ENCODE measurements at regions not wholly inside any gene's neighbourhood (a gene's known extent, or its start where the extent isn't known, plus 50 kb on each side); places are given as distances from the start of the nearest gene placed in this dataset.

GRCh38 chr5:114060866-114061265 lies 301.0 kb upstream of the KCNN2 start:
- no peaks in the 10 kb centered on the region for H3K9me3 ChIP-seq
- no peaks in the 10 kb centered on the region for H3K36me3 ChIP-seq
- TF ChIP-seq CTCF (IDR thresholded peaks at IDR 0.05): no peak
- no peak for TF ChIP-seq POLR2A (IDR thresholded peaks at IDR 0.05)
- peaks cover 0 to 13% (median 0%) of the 10 kb centered on the region in 12 donors for H3K4me1 ChIP-seq
- H3K27me3 ChIP-seq: peaks cover 0 to 18% (median 2%) of the 10 kb centered on the region in 9 donors
- no peak for DNase-seq
- ATAC-seq: no peak
- H3K27ac ChIP-seq: no peak overlapping the region
- H3K4me3 ChIP-seq: no peak overlapping the region
- intact Hi-C loops (cut with DNase I): no loop called here

GRCh38 chr5:114062932-114063867 lies 298.7 kb upstream of the KCNN2 start:
- intact Hi-C loops (cut with DNase I): no loop called here
- no peaks in the 10 kb centered on the region for H3K9me3 ChIP-seq
- H3K36me3 ChIP-seq: no peaks in the 10 kb centered on the region
- H3K27ac ChIP-seq: no peak overlapping the region
- no peak for ATAC-seq
- H3K4me1 ChIP-seq: peaks cover 0 to 6% (median 0%) of the 10 kb centered on the region in 12 donors
- H3K27me3 ChIP-seq: no peaks in the 10 kb centered on the region
- DNase-seq: no peak
- TF ChIP-seq POLR2A (IDR thresholded peaks at IDR 0.05) (no peak), CTCF (IDR thresholded peaks at IDR 0.05) (no peak)
- H3K4me3 ChIP-seq: no peak overlapping the region

- H3K9me3 ChIP-seq: no peaks in the 10 kb centered on the region
- no peak overlapping the region for H3K27ac ChIP-seq
- no peaks in the 10 kb centered on the region for H3K4me1 ChIP-seq
- no peak for DNase-seq
- intact Hi-C loops (cut with DNase I): no loop called here
- ATAC-seq: no peak
- H3K36me3 ChIP-seq: peaks cover 0 to 3% (median 0%) of the 10 kb centered on the region in 9 donors
- no peak for TF ChIP-seq POLR2A (IDR thresholded peaks at IDR 0.05)
- TF ChIP-seq CTCF (IDR thresholded peaks at IDR 0.05): no peak
- 49 to 67% (median 57%) methylated on average over 1 of the region's 1 CpG for WGBS, 4 donors
- H3K4me3 ChIP-seq: no peak overlapping the region
- no peaks in the 10 kb centered on the region for H3K27me3 ChIP-seq
Observed at GRCh38 chr5:114065912-114066311, 296.0 kb upstream of the KCNN2 start.

GRCh38 chr5:114070093-114070722 lies 291.7 kb upstream of the KCNN2 start:
- Histone ChIP-seq H3K27ac (no peak overlapping the region), H3K4me1 (no peaks in the 10 kb centered on the region), H3K36me3 (peaks cover 0 to 3% (median 0%) of the 10 kb centered on the region in 9 donors), H3K9me3 (no peaks in the 10 kb centered on the region), H3K27me3 (no peaks in the 10 kb centered on the region), H3K4me3 (no peak overlapping the region)
- WGBS, 4 donors: 60 to 71% (median 65%) methylated on average over 7 of the region's 7 CpGs
- DNase-seq: no peak
- ATAC-seq: no peak
- intact Hi-C loops (cut with DNase I): no loop called here
- TF ChIP-seq CTCF (IDR thresholded peaks at IDR 0.05) (no peak), POLR2A (IDR thresholded peaks at IDR 0.05) (no peak)
